T-helper 1 cell treated with Interleukin-12 subunit alpha and Interleukin-12 subunit beta and Interleukin-4 antibody, amounts not matched to agents 30 μg/mL and 1 μg/mL, for 36 hours (primary cell): ENCODE measurements at regions not wholly inside any gene's neighbourhood (a gene's known extent, or its start where the extent isn't known, plus 50 kb on each side); places are given as distances from the start of the nearest gene placed in this dataset.

ENCODE experiments used
- H3K27ac Mint-ChIP-seq: one replicate; pipeline ENCODE4 v1.8.0; 2021; ENCODE audit warnings: mild to moderate bottlenecking, mixed read lengths
- H3K27me3 Mint-ChIP-seq: one replicate; pipeline ENCODE4 v1.8.0; 2021; ENCODE audit warnings: low read depth, mixed read lengths
- H3K36me3 Mint-ChIP-seq: one replicate; pipeline ENCODE4 v1.8.0; 2021; ENCODE audit warnings: low read depth, mixed read lengths
- H3K4me1 Mint-ChIP-seq: one replicate; pipeline ENCODE4 v1.8.0; 2021; ENCODE audit warnings: low read depth, mixed read lengths
- H3K4me3 Mint-ChIP-seq: one replicate; pipeline ENCODE4 v1.8.0; 2021; ENCODE audit warnings: mild to moderate bottlenecking, moderate library complexity, mixed read lengths
- H3K9me3 Mint-ChIP-seq: one replicate; pipeline ENCODE4 v1.8.0; 2021; ENCODE audit warnings: mixed read lengths

GRCh38 chr6:74753883-74754600 is 451.8 kb downstream of the COL12A1 start:
- no peaks in the 10 kb centered on the region for H3K27me3 Mint-ChIP-seq
- H3K9me3 Mint-ChIP-seq = no peaks in the 10 kb centered on the region

GRCh38 chr6:74752303-74752702 is 453.6 kb downstream of the COL12A1 start:
- H3K27me3 Mint-ChIP-seq = no peaks in the 10 kb centered on the region
- H3K36me3 Mint-ChIP-seq = no peaks in the 10 kb centered on the region
- no peak overlapping the region for H3K4me3 Mint-ChIP-seq
- no peaks in the 10 kb centered on the region for H3K9me3 Mint-ChIP-seq
- no peak overlapping the region for H3K27ac Mint-ChIP-seq
- H3K4me1 Mint-ChIP-seq = no peaks in the 10 kb centered on the region

More at GRCh38 chr6:74753883-74754600, 451.8 kb downstream of the COL12A1 start:
- Mint-ChIP-seq H3K4me1 (no peaks in the 10 kb centered on the region), H3K36me3 (no peaks in the 10 kb centered on the region), H3K4me3 (no peak overlapping the region), H3K27ac (no peak overlapping the region)

- no peak overlapping the region for H3K4me3 Mint-ChIP-seq
- no peaks in the 10 kb centered on the region for H3K4me1 Mint-ChIP-seq
- H3K36me3 Mint-ChIP-seq = no peaks in the 10 kb centered on the region
- no peak overlapping the region for H3K27ac Mint-ChIP-seq
- H3K9me3 Mint-ChIP-seq = no peaks in the 10 kb centered on the region
- no peaks in the 10 kb centered on the region for H3K27me3 Mint-ChIP-seq
Observed at GRCh38 chr6:74750826-74751225, 455.0 kb downstream of the COL12A1 start.

- H3K36me3 Mint-ChIP-seq = no peaks in the 10 kb centered on the region
- H3K27ac Mint-ChIP-seq = no peak overlapping the region
- H3K9me3 Mint-ChIP-seq = no peaks in the 10 kb centered on the region
- H3K4me3 Mint-ChIP-seq = no peak overlapping the region
- H3K27me3 Mint-ChIP-seq = no peaks in the 10 kb centered on the region
- H3K4me1 Mint-ChIP-seq = no peaks in the 10 kb centered on the region
Observed at GRCh38 chr6:74749211-74750147, 456.4 kb downstream of the COL12A1 start.

- Mint-ChIP-seq H3K4me3 (no peak overlapping the region), H3K27me3 (no peaks in the 10 kb centered on the region), H3K27ac (no peak overlapping the region), H3K4me1 (no peaks in the 10 kb centered on the region), H3K36me3 (no peaks in the 10 kb centered on the region), H3K9me3 (no peaks in the 10 kb centered on the region)
Observed at GRCh38 chr6:74745670-74746069, 460.2 kb downstream of the COL12A1 start.

GRCh38 chr6:74742793-74743508 is 462.9 kb downstream of the COL12A1 start:
- Mint-ChIP-seq H3K27ac (no peak overlapping the region), H3K27me3 (no peaks in the 10 kb centered on the region), H3K4me1 (no peaks in the 10 kb centered on the region), H3K9me3 (no peaks in the 10 kb centered on the region), H3K4me3 (no peak overlapping the region), H3K36me3 (no peaks in the 10 kb centered on the region)

GRCh38 chr6:74741646-74742045 is 464.2 kb downstream of the COL12A1 start:
- Mint-ChIP-seq H3K4me3 (no peak overlapping the region), H3K27ac (no peak overlapping the region), H3K4me1 (no peaks in the 10 kb centered on the region)

GRCh38 chr6:74735304-74735703 is 470.5 kb downstream of the COL12A1 start:
- H3K27me3 Mint-ChIP-seq = no peaks in the 10 kb centered on the region
- no peaks in the 10 kb centered on the region for H3K36me3 Mint-ChIP-seq
- H3K4me3 Mint-ChIP-seq = no peak overlapping the region
- H3K9me3 Mint-ChIP-seq = no peaks in the 10 kb centered on the region
- no peak overlapping the region for H3K27ac Mint-ChIP-seq
- H3K4me1 Mint-ChIP-seq = no peaks in the 10 kb centered on the region

More at GRCh38 chr6:74741646-74742045, 464.2 kb downstream of the COL12A1 start:
- H3K9me3 Mint-ChIP-seq = no peaks in the 10 kb centered on the region
- H3K27me3 Mint-ChIP-seq = no peaks in the 10 kb centered on the region
- H3K36me3 Mint-ChIP-seq = no peaks in the 10 kb centered on the region

GRCh38 chr6:74734901-74735300 is 471.0 kb downstream of the COL12A1 start:
- H3K27me3 Mint-ChIP-seq = no peaks in the 10 kb centered on the region
- H3K27ac Mint-ChIP-seq = no peak overlapping the region
- no peak overlapping the region for H3K4me3 Mint-ChIP-seq
- no peaks in the 10 kb centered on the region for H3K36me3 Mint-ChIP-seq
- no peaks in the 10 kb centered on the region for H3K9me3 Mint-ChIP-seq
- H3K4me1 Mint-ChIP-seq = no peaks in the 10 kb centered on the region

- no peaks in the 10 kb centered on the region for H3K27me3 Mint-ChIP-seq
- H3K4me1 Mint-ChIP-seq = no peaks in the 10 kb centered on the region
- H3K36me3 Mint-ChIP-seq = no peaks in the 10 kb centered on the region
- H3K4me3 Mint-ChIP-seq = no peak overlapping the region
- H3K27ac Mint-ChIP-seq = no peak overlapping the region
- no peaks in the 10 kb centered on the region for H3K9me3 Mint-ChIP-seq
Observed at GRCh38 chr6:74733830-74734620, 471.8 kb downstream of the COL12A1 start.

- Mint-ChIP-seq H3K4me1 (no peaks in the 10 kb centered on the region), H3K36me3 (no peaks in the 10 kb centered on the region), H3K27ac (no peak overlapping the region), H3K27me3 (no peaks in the 10 kb centered on the region), H3K9me3 (no peaks in the 10 kb centered on the region), H3K4me3 (no peak overlapping the region)
Observed at GRCh38 chr6:74731931-74732330, 473.9 kb downstream of the COL12A1 start.

GRCh38 chr6:74731204-74731603 is 474.6 kb downstream of the COL12A1 start:
- no peaks in the 10 kb centered on the region for H3K9me3 Mint-ChIP-seq
- H3K36me3 Mint-ChIP-seq = no peaks in the 10 kb centered on the region
- no peaks in the 10 kb centered on the region for H3K4me1 Mint-ChIP-seq
- H3K27ac Mint-ChIP-seq = no peak overlapping the region
- H3K4me3 Mint-ChIP-seq = no peak overlapping the region
- H3K27me3 Mint-ChIP-seq = no peaks in the 10 kb centered on the region

GRCh38 chr6:74720923-74721322 is 484.9 kb downstream of the COL12A1 start:
- Mint-ChIP-seq H3K27me3 (no peaks in the 10 kb centered on the region), H3K9me3 (peaks cover 6% of the 10 kb centered on the region), H3K36me3 (no peaks in the 10 kb centered on the region), H3K27ac (no peak overlapping the region), H3K4me1 (no peaks in the 10 kb centered on the region), H3K4me3 (no peak overlapping the region)

- H3K27ac Mint-ChIP-seq = no peak overlapping the region
- no peaks in the 10 kb centered on the region for H3K36me3 Mint-ChIP-seq
- no peaks in the 10 kb centered on the region for H3K4me1 Mint-ChIP-seq
- H3K9me3 Mint-ChIP-seq = no peaks in the 10 kb centered on the region
- H3K27me3 Mint-ChIP-seq = no peaks in the 10 kb centered on the region
- no peak overlapping the region for H3K4me3 Mint-ChIP-seq
Observed at GRCh38 chr6:74717591-74717990, 488.3 kb downstream of the COL12A1 start.
